ENCODE measurements at regions not wholly inside any gene's neighbourhood (a gene's known extent, or its start where the extent isn't known, plus 50 kb on each side); places are given as distances from the start of the nearest gene placed in this dataset.

DNA sequence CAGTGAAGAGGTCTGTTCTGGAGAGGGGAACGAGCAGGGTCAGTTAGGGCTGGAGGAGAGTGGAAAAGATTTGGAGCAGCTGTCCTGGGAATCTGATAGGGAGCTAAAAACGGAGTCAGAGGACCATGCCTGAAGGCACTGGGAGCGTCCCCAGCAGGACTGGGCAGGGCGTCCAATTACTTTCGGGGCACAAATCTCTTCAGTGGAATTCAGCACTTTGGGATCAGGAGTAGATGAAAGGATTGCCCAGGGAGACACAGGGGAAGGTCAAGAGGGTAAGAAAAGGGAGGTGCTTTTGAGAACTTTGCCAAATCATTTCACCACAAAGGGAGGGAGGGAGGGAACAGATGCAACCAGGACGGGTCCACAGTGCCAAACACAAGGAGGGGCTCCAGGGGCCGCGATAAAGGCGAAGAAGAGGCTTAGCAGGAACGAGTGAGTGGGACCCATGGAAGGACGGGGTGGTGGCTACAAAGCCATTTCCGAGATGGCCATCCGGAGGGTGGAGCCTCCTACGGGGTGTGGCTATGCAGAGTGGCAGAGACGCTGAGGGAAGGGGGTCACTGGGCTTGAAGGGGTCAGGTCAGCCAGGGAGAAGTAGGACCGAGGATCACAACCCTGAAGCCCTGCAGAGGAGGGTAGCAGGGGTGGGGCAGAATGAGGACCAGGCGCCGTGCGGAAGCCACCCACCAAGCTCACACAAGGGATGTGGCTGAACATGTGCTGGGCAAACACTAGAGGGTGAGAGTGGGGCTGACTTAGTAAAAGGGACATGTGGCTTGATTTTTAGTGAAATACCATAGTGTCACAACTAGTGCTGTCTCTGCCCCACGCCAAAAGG lies 180.0 kb upstream of the RREB1 start (continued):
- TF ChIP-seq CAMTA2 (CRISPR knock-in tag; conservative IDR thresholded peaks at IDR 0.05) (no peak), LCOR (CRISPR knock-in tag; IDR thresholded peaks at IDR 0.05) (0 out of 2 replicates have a peak, but pooled peaks have one; percentile 28), ZNF146 (CRISPR knock-in tag; IDR thresholded peaks at IDR 0.05; ENCODE audit: unreplicated experiment) (no peak), TCF15 (CRISPR knock-in tag; IDR thresholded peaks at IDR 0.05) (no peak), SAFB (IDR thresholded peaks at IDR 0.05; ENCODE audit: borderline replicate concordance, low read depth, low read length) (no peak), BDP1 (IDR thresholded peaks at IDR 0.05; ENCODE audit: insufficient read depth, insufficient read length) (no peak), TSC22D4 (tag; IDR thresholded peaks at IDR 0.05) (no peak), RUNX1 (IDR thresholded peaks at IDR 0.05; ENCODE audit: low read depth) (no peak), MTA3 (IDR thresholded peaks at IDR 0.05; ENCODE audit: borderline replicate concordance) (peak; percentile 45; the same call in 1 of the 2 replicates), RBFOX2 (IDR thresholded peaks at IDR 0.05; ENCODE audit: low read depth, low read length) (peak; percentile 78), USF2 (CRISPR knock-in tag; IDR thresholded peaks at IDR 0.05) (no peak), SMC3 (conservative IDR thresholded peaks at IDR 0.05; ENCODE audit: insufficient read depth, low read depth, low read length) (peak; percentile 42; the same call in 1 of the 2 replicates), GTF2E2 (tag; IDR thresholded peaks at IDR 0.05) (no peak), ZKSCAN8 (CRISPR knock-in tag; IDR thresholded peaks at IDR 0.05) (no peak), ZFPM2 (CRISPR knock-in tag; IDR thresholded peaks at IDR 0.05) (no peak), TAL1 (IDR thresholded peaks at IDR 0.05) (no peak), ARID3B (CRISPR knock-in tag; IDR thresholded peaks at IDR 0.05; ENCODE audit: borderline replicate concordance) (no peak)
- TF ChIP-seq, protein P1, sequence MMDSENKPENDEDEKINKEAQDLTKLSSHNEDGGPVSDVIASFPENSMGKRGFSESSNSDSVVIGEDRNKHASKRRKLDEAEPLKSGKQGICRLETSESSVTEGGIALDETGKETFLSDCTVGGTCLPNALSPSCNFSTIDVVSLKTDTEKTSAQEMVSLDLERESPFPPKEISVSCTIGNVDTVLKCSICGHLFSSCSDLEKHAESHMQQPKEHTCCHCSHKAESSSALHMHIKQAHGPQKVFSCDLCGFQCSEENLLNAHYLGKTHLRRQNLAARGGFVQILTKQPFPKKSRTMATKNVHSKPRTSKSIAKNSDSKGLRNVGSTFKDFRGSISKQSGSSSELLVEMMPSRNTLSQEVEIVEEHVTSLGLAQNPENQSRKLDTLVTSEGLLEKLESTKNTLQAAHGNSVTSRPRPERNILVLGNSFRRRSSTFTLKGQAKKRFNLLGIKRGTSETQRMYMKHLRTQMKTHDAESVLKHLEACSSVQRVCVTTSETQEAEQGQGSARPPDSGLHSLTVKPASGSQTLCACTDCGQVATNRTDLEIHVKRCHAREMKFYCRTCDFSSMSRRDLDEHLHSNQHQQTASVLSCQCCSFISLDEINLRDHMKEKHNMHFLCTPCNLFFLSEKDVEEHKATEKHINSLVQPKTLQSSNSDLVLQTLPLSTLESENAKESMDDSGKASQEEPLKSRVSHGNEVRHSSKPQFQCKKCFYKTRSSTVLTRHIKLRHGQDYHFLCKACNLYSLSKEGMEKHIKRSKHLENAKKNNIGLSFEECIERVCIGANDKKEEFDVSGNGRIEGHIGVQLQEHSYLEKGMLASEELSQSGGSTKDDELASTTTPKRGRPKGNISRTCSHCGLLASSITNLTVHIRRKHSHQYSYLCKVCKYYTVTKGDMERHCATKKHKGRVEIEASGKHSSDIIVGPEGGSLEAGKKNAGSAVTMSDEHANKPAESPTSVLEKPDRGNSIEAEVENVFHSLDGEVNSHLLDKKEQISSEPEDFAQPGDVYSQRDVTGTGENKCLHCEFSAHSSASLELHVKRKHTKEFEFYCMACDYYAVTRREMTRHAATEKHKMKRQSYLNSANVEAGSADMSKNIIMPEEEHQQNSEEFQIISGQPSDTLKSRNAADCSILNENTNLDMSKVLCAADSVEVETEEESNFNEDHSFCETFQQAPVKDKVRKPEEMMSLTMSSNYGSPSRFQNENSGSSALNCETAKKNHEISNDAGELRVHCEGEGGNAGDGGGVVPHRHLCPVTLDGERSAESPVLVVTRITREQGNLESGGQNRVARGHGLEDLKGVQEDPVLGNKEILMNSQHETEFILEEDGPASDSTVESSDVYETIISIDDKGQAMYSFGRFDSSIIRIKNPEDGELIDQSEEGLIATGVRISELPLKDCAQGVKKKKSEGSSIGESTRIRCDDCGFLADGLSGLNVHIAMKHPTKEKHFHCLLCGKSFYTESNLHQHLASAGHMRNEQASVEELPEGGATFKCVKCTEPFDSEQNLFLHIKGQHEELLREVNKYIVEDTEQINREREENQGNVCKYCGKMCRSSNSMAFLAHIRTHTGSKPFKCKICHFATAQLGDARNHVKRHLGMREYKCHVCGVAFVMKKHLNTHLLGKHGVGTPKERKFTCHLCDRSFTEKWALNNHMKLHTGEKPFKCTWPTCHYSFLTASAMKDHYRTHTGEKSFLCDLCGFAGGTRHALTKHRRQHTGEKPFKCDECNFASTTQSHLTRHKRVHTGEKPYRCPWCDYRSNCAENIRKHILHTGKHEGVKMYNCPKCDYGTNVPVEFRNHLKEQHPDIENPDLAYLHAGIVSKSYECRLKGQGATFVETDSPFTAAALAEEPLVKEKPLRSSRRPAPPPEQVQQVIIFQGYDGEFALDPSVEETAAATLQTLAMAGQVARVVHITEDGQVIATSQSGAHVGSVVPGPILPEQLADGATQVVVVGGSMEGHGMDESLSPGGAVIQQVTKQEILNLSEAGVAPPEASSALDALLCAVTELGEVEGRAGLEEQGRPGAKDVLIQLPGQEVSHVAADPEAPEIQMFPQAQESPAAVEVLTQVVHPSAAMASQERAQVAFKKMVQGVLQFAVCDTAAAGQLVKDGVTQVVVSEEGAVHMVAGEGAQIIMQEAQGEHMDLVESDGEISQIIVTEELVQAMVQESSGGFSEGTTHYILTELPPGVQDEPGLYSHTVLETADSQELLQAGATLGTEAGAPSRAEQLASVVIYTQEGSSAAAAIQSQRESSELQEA (IDR thresholded peaks at IDR 0.05; ENCODE audit: low read depth), result no peak

All from K562 (cell line).